ENCODE measurements at regions not wholly inside any gene's neighbourhood (a gene's known extent, or its start where the extent isn't known, plus 50 kb on each side); places are given as distances from the start of the nearest gene placed in this dataset.

DNA sequence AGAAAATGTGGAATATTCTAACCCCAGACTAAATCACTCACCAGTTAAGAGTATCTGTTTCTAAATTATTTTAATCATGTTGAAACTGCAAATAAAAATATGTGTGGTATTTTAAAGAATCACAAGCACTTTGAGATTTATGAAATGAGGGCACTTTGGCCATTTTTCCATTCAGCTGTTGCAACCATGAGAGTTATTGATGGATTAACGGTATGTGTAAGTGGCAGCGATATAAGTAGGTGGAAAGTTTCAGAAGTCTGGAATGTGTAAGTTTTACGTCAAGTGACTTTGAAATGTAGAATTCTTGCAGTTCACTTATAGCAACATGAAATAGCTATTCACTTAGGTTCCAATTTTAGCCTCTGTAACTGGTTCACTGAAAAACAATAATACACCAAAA, 905.1 kb upstream of the SLIT2 start:
- H3K27me3 ChIP-seq (ENCODE audit: control insufficient read depth in 2 of 2, insufficient read depth in 2 of 2, low read length in 2 of 2), result no peaks in the 10 kb centered on the region
- H3K9ac ChIP-seq (replicated peaks; ENCODE audit: extremely low read depth, insufficient read depth, low read length), result no peak overlapping the region
- CTCF ChIA-PET, result no interaction called here
- TF ChIP-seq, protein P1, sequence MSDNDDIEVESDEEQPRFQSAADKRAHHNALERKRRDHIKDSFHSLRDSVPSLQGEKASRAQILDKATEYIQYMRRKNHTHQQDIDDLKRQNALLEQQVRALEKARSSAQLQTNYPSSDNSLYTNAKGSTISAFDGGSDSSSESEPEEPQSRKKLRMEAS (IDR thresholded peaks at IDR 0.05; ENCODE audit: insufficient read depth, insufficient read length), result no peak
- TF ChIP-seq, protein P2, sequence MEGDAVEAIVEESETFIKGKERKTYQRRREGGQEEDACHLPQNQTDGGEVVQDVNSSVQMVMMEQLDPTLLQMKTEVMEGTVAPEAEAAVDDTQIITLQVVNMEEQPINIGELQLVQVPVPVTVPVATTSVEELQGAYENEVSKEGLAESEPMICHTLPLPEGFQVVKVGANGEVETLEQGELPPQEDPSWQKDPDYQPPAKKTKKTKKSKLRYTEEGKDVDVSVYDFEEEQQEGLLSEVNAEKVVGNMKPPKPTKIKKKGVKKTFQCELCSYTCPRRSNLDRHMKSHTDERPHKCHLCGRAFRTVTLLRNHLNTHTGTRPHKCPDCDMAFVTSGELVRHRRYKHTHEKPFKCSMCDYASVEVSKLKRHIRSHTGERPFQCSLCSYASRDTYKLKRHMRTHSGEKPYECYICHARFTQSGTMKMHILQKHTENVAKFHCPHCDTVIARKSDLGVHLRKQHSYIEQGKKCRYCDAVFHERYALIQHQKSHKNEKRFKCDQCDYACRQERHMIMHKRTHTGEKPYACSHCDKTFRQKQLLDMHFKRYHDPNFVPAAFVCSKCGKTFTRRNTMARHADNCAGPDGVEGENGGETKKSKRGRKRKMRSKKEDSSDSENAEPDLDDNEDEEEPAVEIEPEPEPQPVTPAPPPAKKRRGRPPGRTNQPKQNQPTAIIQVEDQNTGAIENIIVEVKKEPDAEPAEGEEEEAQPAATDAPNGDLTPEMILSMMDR (IDR thresholded peaks at IDR 0.05; ENCODE audit: extremely low read depth in 1 of 2, insufficient read depth in 1 of 2, low read depth in 1 of 2, low read length in 2 of 2), result no peak
- dilution Hi-C loops (cut with MboI; ENCODE audit: extremely low pct_ligation_motif_present, low sequenced_read_pairs), result no loop called here
- H4K20me1 ChIP-seq (replicated peaks; ENCODE audit: control insufficient read depth, extremely low read depth, insufficient read depth, low read length), result no peaks in the 10 kb centered on the region
- POLR2A ChIA-PET, result no interaction called here
- intact Hi-C loops (cut with micrococcal nuclease), result no loop called here
- FAIRE-seq (no peak), DNase-seq (ENCODE audit: low read depth, low spot score) (no peak)
- no peaks in the 10 kb centered on the region for H3K4me1 ChIP-seq (ENCODE audit: control insufficient read depth, extremely low read depth, insufficient read depth, low read length)
- no TSS peak for BruUV-seq (replicated peaks)
- H3K27ac ChIP-seq (ENCODE audit: insufficient read depth, low read depth, low read length), result no peak overlapping the region
- H2AFZ ChIP-seq (ENCODE audit: low read depth, low read length), result no peak overlapping the region
- H3K9me1 ChIP-seq (replicated peaks; ENCODE audit: control insufficient read depth, extremely low read depth, insufficient read depth, low read length), result no peaks in the 10 kb centered on the region
- H3K4me2 ChIP-seq (ENCODE audit: insufficient read depth, low read length), result no peak overlapping the region
- no peak overlapping the region for H3K4me3 ChIP-seq (replicated peaks in 1 of 3; ENCODE audit: insufficient read depth in 1 of 3, low read depth in 1 of 3, low read length in 3 of 3)
- no peaks in the 10 kb centered on the region for H3K36me3 ChIP-seq (ENCODE audit: control insufficient read depth in 2 of 2, extremely low read depth in 1 of 2, insufficient read depth in 2 of 2, low read length in 2 of 2)
- no peaks in the 10 kb centered on the region for H3K9me3 ChIP-seq (replicated peaks; ENCODE audit: control insufficient read depth, insufficient read depth, low read length)
- no peaks in the 10 kb centered on the region for H3K79me2 ChIP-seq (ENCODE audit: control insufficient read depth, insufficient read depth, low read length)

- no TSS peak for BruUV-seq (replicated peaks)
- intact Hi-C loops (cut with micrococcal nuclease) (no loop called here), dilution Hi-C loops (cut with MboI; ENCODE audit: extremely low pct_ligation_motif_present, low sequenced_read_pairs) (no loop called here)
- no peak overlapping the region for H3K4me2 ChIP-seq (ENCODE audit: insufficient read depth, low read length)
- TF ChIP-seq, protein P1 (IDR thresholded peaks at IDR 0.05; ENCODE audit: insufficient read depth, insufficient read length), result no peak
- TF ChIP-seq, protein P2 (IDR thresholded peaks at IDR 0.05; ENCODE audit: extremely low read depth in 1 of 2, insufficient read depth in 1 of 2, low read depth in 1 of 2, low read length in 2 of 2), result no peak
- TF ChIP-seq POLR2A (IDR thresholded peaks at IDR 0.05; ENCODE audit: low read depth, low read length), result no peak
- no peak for TF ChIP-seq FOS (IDR thresholded peaks at IDR 0.05; ENCODE audit: borderline replicate concordance, insufficient read depth, low read length)
- no peak for TF ChIP-seq GATA2 (IDR thresholded peaks at IDR 0.05; ENCODE audit: insufficient read depth, insufficient read length, low read depth, low read length)
- no peak for TF ChIP-seq MYC (IDR thresholded peaks at IDR 0.05; ENCODE audit: low read depth, low read length)
- no peak for TF ChIP-seq EZH2 (IDR thresholded peaks at IDR 0.05; ENCODE audit: borderline replicate concordance, low read depth, low read length, severe bottlenecking)
- peaks cover under 1% of the 10 kb centered on the region for H3K4me1 ChIP-seq (ENCODE audit: control insufficient read depth, extremely low read depth, insufficient read depth, low read length)
- no peak overlapping the region for H2AFZ ChIP-seq (ENCODE audit: low read depth, low read length)
- H3K27me3 ChIP-seq (ENCODE audit: control insufficient read depth in 2 of 2, insufficient read depth in 2 of 2, low read length in 2 of 2), result no peaks in the 10 kb centered on the region
- H3K9me1 ChIP-seq (replicated peaks; ENCODE audit: control insufficient read depth, extremely low read depth, insufficient read depth, low read length), result no peaks in the 10 kb centered on the region
- CTCF ChIA-PET, result no interaction called here
- no peak overlapping the region for H3K4me3 ChIP-seq (replicated peaks in 1 of 3; ENCODE audit: insufficient read depth in 1 of 3, low read depth in 1 of 3, low read length in 3 of 3)
- no peak overlapping the region for H3K27ac ChIP-seq (ENCODE audit: insufficient read depth, low read depth, low read length)
- DNase-seq (ENCODE audit: low read depth, low spot score) (no peak), FAIRE-seq (no peak)
- POLR2A ChIA-PET, result no interaction called here
- no peaks in the 10 kb centered on the region for H3K79me2 ChIP-seq (ENCODE audit: control insufficient read depth, insufficient read depth, low read length)
- H4K20me1 ChIP-seq (replicated peaks; ENCODE audit: control insufficient read depth, extremely low read depth, insufficient read depth, low read length), result no peaks in the 10 kb centered on the region
- H3K9me3 ChIP-seq (replicated peaks; ENCODE audit: control insufficient read depth, insufficient read depth, low read length), result no peaks in the 10 kb centered on the region
- H3K9ac ChIP-seq (replicated peaks; ENCODE audit: extremely low read depth, insufficient read depth, low read length), result no peak overlapping the region
- H3K36me3 ChIP-seq (ENCODE audit: control insufficient read depth in 2 of 2, extremely low read depth in 1 of 2, insufficient read depth in 2 of 2, low read length in 2 of 2), result no peaks in the 10 kb centered on the region
Measured at GRCh38 chr4:19329631-19330030, 922.1 kb upstream of the SLIT2 start.

All from endothelial cell of umbilical vein (primary cell).